CD4-positive, alpha-beta T cell (primary cell): ENCODE measurements at regions not wholly inside any gene's neighbourhood (a gene's known extent, or its start where the extent isn't known, plus 50 kb on each side); places are given as distances from the start of the nearest gene placed in this dataset.
"Not testable (repeated sequence)": the region's sequence is repeated elsewhere in the genome, so short reads cannot be mapped to it uniquely, and the experiment has no call there.

ENCODE experiments used
- ATAC-seq: fragments of 200-7000 bp; cut with Tn5 transposase; one replicate; pipeline ENCODE4 v1.10.0; 2022; ENCODE audit warnings: mild to moderate bottlenecking; ENCODE audit not compliant: poor library complexity
- CTCF ChIA-PET: fragments of 350-600 bp; sonication (Branson Sonifier 250); formaldehyde crosslinking; loops from one replicate; lab custom pipeline; 2021; ENCODE audit warnings: antibody characterized with exemption, inconsistent platforms; lab: Charles Lee
- POLR2A ChIA-PET: fragments of 350-600 bp; sonication (Branson Sonifier 250); formaldehyde crosslinking; loops from one replicate; lab custom pipeline; 2021; ENCODE audit warnings: antibody characterized with exemption, inconsistent platforms; lab: Charles Lee
- DNase-seq, 14 experiments: peaks; one replicate each; pipeline ENCODE4 v3.0.0-alpha.2; 2013 to 2020; ENCODE audit warnings: mixed read lengths in 2 of 14
- H3K27ac ChIP-seq, 2 donors: one replicate each; pipeline versions ENCODE4 v1.5.1 to v1.7.0; 2013; ENCODE audit warnings: low read length in 2 of 2, low read depth in 1 of 2, mild to moderate bottlenecking in 1 of 2
- H3K27me3 ChIP-seq, 2 experiments: 1 replicate in 1 of 2; 2 replicates in 1 of 2; pipeline versions ENCODE4 v1.6.1 to v1.7.0; 2013; ENCODE audit warnings: low read length in 2 of 2, control low read depth in 1 of 2, mild to moderate bottlenecking in 1 of 2, moderate library complexity in 1 of 2; ENCODE audit not compliant: insufficient read depth in 2 of 2, control insufficient read depth in 1 of 2
- H3K36me3 ChIP-seq: one replicate; pipeline ENCODE4 v1.6.1; 2013; ENCODE audit warnings: low read length, control low read depth; ENCODE audit not compliant: insufficient read depth
- H3K4me1 ChIP-seq: one replicate; pipeline ENCODE4 v1.6.1; 2013; ENCODE audit warnings: low read length, control low read depth; ENCODE audit not compliant: insufficient read depth
- H3K4me3 ChIP-seq: one replicate; pipeline ENCODE4 v1.5.1; 2013; ENCODE audit warnings: mild to moderate bottlenecking, low read length, moderate library complexity
- H3K9me3 ChIP-seq, 2 experiments: 1 replicate in 1 of 2; 2 replicates in 1 of 2; pipeline versions ENCODE4 v1.6.1 to v1.7.0; 2013; ENCODE audit warnings: low read length in 2 of 2, mild to moderate bottlenecking in 2 of 2, control low read depth in 1 of 2, moderate library complexity in 1 of 2; ENCODE audit not compliant: control insufficient read depth in 1 of 2, insufficient read depth in 1 of 2
- H3K27ac Mint-ChIP-seq: one replicate; pipeline ENCODE4 v1.8.0; 2020; ENCODE audit warnings: mixed read lengths
- H3K27me3 Mint-ChIP-seq: one replicate; pipeline ENCODE4 v1.8.0; 2021; ENCODE audit warnings: mixed read lengths
- H3K36me3 Mint-ChIP-seq: one replicate; pipeline ENCODE4 v1.8.0; 2021; ENCODE audit warnings: low read depth, mixed read lengths
- H3K4me1 Mint-ChIP-seq: one replicate; pipeline ENCODE4 v1.8.0; 2021; ENCODE audit warnings: low read depth, mixed read lengths
- H3K4me3 Mint-ChIP-seq: one replicate; pipeline ENCODE4 v1.8.0; 2020; ENCODE audit warnings: mild to moderate bottlenecking, mixed read lengths
- H3K9me3 Mint-ChIP-seq: one replicate; pipeline ENCODE4 v1.8.0; 2020; ENCODE audit warnings: mixed read lengths
- CTCF ChIP-seq: fragments of 200-600 bp; IDR thresholded peaks from one replicate; pipeline ENCODE4 v1.8.0; 2022; ENCODE audit warnings: antibody characterized with exemption, mild to moderate bottlenecking
- intact Hi-C, 2 experiments: fragments of 100-400 bp; cut with DNase I in 1 of 2; cut with micrococcal nuclease in 1 of 2; formaldehyde crosslinking; loops; one replicate each; pipeline versions ENCODE4 v1.15.1 to v1.9.0; 2023 to 2025; cut with DNase I, micrococcal nuclease

DNA sequence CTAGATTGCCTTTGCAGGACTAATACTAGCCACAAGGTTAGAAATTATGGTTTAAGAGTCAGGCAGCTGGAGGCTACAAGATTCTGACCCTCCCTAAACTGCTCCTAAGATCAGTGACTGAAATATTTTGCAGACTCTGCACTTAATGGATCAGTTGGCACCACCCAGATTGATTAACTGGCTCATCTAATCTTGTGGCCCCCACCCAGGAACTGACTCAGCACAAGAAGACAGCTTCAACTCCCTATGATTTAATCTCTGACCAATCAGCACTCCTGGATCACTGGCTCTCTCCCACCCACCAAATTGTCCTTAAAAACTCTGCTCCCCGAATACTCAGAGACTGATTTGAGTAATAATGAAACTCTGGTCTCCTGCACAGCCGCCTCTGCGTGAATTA is 145.4 kb upstream of the LCORL start:
- H3K27ac ChIP-seq, result no peak overlapping the region
- no peak for TF ChIP-seq CTCF
- peaks cover 0 to 5% of the 10 kb centered on the region in 2 experiments for H3K27me3 ChIP-seq
- H3K27ac Mint-ChIP-seq, result no peak overlapping the region
- H3K4me3 ChIP-seq, result no peak overlapping the region
- no peaks in the 10 kb centered on the region for H3K36me3 ChIP-seq
- DNase-seq, result no peak
- no peaks in the 10 kb centered on the region for H3K36me3 Mint-ChIP-seq
- ChIA-PET POLR2A (no interaction called here), CTCF (no interaction called here)
- peaks cover 2% of the 10 kb centered on the region for H3K9me3 Mint-ChIP-seq
- H3K4me1 ChIP-seq, result no peaks in the 10 kb centered on the region
- no peak overlapping the region for H3K4me3 Mint-ChIP-seq
- ATAC-seq, result no peak
- no peaks in the 10 kb centered on the region for H3K4me1 Mint-ChIP-seq
- intact Hi-C loops, result no loop called here
- no peaks in the 10 kb centered on the region for H3K9me3 ChIP-seq
- H3K27me3 Mint-ChIP-seq, result peaks cover 45% of the 10 kb centered on the region

- no peaks in the 10 kb centered on the region for H3K4me1 ChIP-seq
- ChIA-PET POLR2A (no interaction called here), CTCF (no interaction called here)
- no peak overlapping the region for H3K4me3 Mint-ChIP-seq
- H3K9me3 Mint-ChIP-seq, result peaks cover 9% of the 10 kb centered on the region
- H3K9me3 ChIP-seq, result peaks cover 0 to 4% of the 10 kb centered on the region in 2 experiments
- no peaks in the 10 kb centered on the region for H3K4me1 Mint-ChIP-seq
- ATAC-seq (no peak), DNase-seq (no peak)
- intact Hi-C loops, result no loop called here
- no peak for TF ChIP-seq CTCF
- no peaks in the 10 kb centered on the region for H3K27me3 ChIP-seq
- no peaks in the 10 kb centered on the region for H3K36me3 Mint-ChIP-seq
- H3K4me3 ChIP-seq, result no peak overlapping the region
- no peak overlapping the region for H3K27ac Mint-ChIP-seq
- no peak overlapping the region for H3K27ac ChIP-seq
- H3K36me3 ChIP-seq, result no peaks in the 10 kb centered on the region
- H3K27me3 Mint-ChIP-seq, result peaks cover 26% of the 10 kb centered on the region
Observed at GRCh38 chr4:18162453-18162852, 140.9 kb upstream of the LCORL start.

GRCh38 chr4:18159117-18159912 is 137.8 kb upstream of the LCORL start:
- H3K36me3 ChIP-seq, H3K4me3 ChIP-seq, H3K4me1 Mint-ChIP-seq, H3K4me1 ChIP-seq, intact Hi-C loops, H3K27me3 ChIP-seq, ATAC-seq, H3K9me3 Mint-ChIP-seq, H3K4me3 Mint-ChIP-seq, DNase-seq, H3K36me3 Mint-ChIP-seq, CTCF ChIA-PET, POLR2A ChIA-PET, H3K9me3 ChIP-seq, H3K27ac Mint-ChIP-seq, H3K27ac ChIP-seq: not testable (repeated sequence)
- H3K27me3 Mint-ChIP-seq, result peaks cover 12% of the 10 kb centered on the region
